Central memory CD8-positive, alpha-beta T cell (primary cell): ENCODE measurements at regions not wholly inside any gene's neighbourhood (a gene's known extent, or its start where the extent isn't known, plus 50 kb on each side); places are given as distances from the start of the nearest gene placed in this dataset.

Source experiments
- ATAC-seq: fragments of 150-1000 bp; cut with Tn5 transposase; replicated peaks from 2 replicates; pipeline ENCODE4 v1.10.0; 2022; ENCODE audit warnings: mild to moderate bottlenecking, moderate FRiP score, moderate number of reproducible peaks; ENCODE audit not compliant: poor library complexity, severe bottlenecking; ENCODE audit errors: extremely low read depth
- DNase-seq, 2 donors: peaks; one replicate each; pipeline ENCODE4 v3.0.0; 2021; ENCODE audit warnings: low spot score in 2 of 2
- H3K27ac Mint-ChIP-seq: one replicate; pipeline ENCODE4 v1.8.0; 2022; ENCODE audit warnings: low read depth, mild to moderate bottlenecking, moderate library complexity, mixed read lengths
- H3K27me3 Mint-ChIP-seq: one replicate; pipeline ENCODE4 v1.8.0; 2022; ENCODE audit warnings: mixed read lengths
- H3K36me3 Mint-ChIP-seq: one replicate; pipeline ENCODE4 v1.8.0; 2022; ENCODE audit warnings: mild to moderate bottlenecking, moderate library complexity, mixed read lengths; ENCODE audit not compliant: insufficient read depth
- H3K4me1 Mint-ChIP-seq: one replicate; pipeline ENCODE4 v1.8.0; 2022; ENCODE audit warnings: mixed read lengths
- H3K4me3 Mint-ChIP-seq: one replicate; pipeline ENCODE4 v1.8.0; 2022; ENCODE audit warnings: mild to moderate bottlenecking, moderate library complexity, mixed read lengths
- H3K9me3 Mint-ChIP-seq: one replicate; pipeline ENCODE4 v1.8.0; 2022; ENCODE audit warnings: mixed read lengths

GRCh38 chr18:1466035-1466434 lies 561.4 kb downstream of the ADCYAP1 start:
- H3K4me1 Mint-ChIP-seq = no peaks in the 10 kb centered on the region
- no peak overlapping the region for H3K4me3 Mint-ChIP-seq
- H3K36me3 Mint-ChIP-seq = peaks cover 2% of the 10 kb centered on the region
- no peaks in the 10 kb centered on the region for H3K27me3 Mint-ChIP-seq
- peaks cover 21% of the 10 kb centered on the region for H3K9me3 Mint-ChIP-seq
- no peak for DNase-seq
- H3K27ac Mint-ChIP-seq = no peak overlapping the region
- no peak for ATAC-seq

DNA sequence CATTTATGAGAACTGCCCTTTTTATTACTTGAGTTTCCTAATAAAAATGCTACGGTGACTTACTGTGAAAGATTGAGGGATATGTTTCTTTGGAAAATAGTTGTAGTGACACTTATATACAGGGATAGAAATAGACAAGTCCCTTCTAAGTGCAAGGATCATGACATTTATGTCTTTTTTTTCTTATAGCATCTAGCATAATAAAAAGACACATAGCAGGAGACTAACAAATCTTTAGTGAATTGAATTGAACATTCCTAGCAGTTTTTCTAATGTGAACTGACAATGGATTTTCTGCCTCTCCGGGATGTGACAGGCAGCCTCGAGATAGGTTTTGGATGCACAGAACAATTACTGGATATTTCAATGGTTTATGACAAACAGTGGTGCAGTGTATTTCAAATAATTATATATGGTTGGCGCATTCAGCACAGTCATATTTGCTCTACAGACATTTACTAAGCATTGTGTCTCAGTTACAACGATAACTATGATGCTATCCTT lies 562.8 kb downstream of the ADCYAP1 start:
- Mint-ChIP-seq H3K9me3 (peaks cover 19% of the 10 kb centered on the region), H3K27me3 (no peaks in the 10 kb centered on the region), H3K4me3 (no peak overlapping the region), H3K36me3 (peaks cover 2% of the 10 kb centered on the region), H3K4me1 (no peaks in the 10 kb centered on the region), H3K27ac (no peak overlapping the region)
- ATAC-seq = no peak
- no peak for DNase-seq

GRCh38 chr18:1468550-1468949 lies 563.9 kb downstream of the ADCYAP1 start:
- no peak for ATAC-seq
- H3K9me3 Mint-ChIP-seq = peaks cover 19% of the 10 kb centered on the region
- H3K27me3 Mint-ChIP-seq = no peaks in the 10 kb centered on the region
- no peak for DNase-seq
- H3K27ac Mint-ChIP-seq = no peak overlapping the region
- no peak overlapping the region for H3K4me3 Mint-ChIP-seq
- H3K4me1 Mint-ChIP-seq = no peaks in the 10 kb centered on the region
- peaks cover 2% of the 10 kb centered on the region for H3K36me3 Mint-ChIP-seq

- DNase-seq (no peak), ATAC-seq (no peak)
- peaks cover 9% of the 10 kb centered on the region for H3K9me3 Mint-ChIP-seq
- no peaks in the 10 kb centered on the region for H3K36me3 Mint-ChIP-seq
- no peak overlapping the region for H3K4me3 Mint-ChIP-seq
- H3K4me1 Mint-ChIP-seq = no peaks in the 10 kb centered on the region
- H3K27ac Mint-ChIP-seq = no peak overlapping the region
- H3K27me3 Mint-ChIP-seq = no peaks in the 10 kb centered on the region
Observed at GRCh38 chr18:1475867-1476266, 571.2 kb downstream of the ADCYAP1 start.

DNA sequence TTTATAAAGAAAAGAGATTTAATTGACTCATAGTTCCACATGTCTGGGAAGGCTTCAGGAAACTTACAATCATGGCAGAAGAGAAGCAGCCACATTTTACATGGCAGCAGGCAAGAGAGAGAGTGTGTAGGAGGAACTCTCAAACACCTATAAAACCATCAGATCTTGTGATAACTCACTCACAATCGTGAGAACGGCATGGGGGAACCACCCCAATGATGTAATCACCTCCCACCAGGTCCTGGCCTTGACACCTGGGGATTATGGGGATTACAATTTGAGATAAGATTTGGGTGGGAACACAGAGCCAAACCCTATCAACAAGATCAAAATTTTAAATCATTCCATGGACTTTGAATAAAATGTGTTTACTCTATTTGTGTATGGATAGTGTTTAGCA lies 575.6 kb downstream of the ADCYAP1 start:
- no peaks in the 10 kb centered on the region for H3K36me3 Mint-ChIP-seq
- peaks cover 8% of the 10 kb centered on the region for H3K9me3 Mint-ChIP-seq
- no peak overlapping the region for H3K4me3 Mint-ChIP-seq
- no peak for DNase-seq
- H3K27ac Mint-ChIP-seq = no peak overlapping the region
- H3K27me3 Mint-ChIP-seq = no peaks in the 10 kb centered on the region
- H3K4me1 Mint-ChIP-seq = no peaks in the 10 kb centered on the region
- ATAC-seq = no peak

DNA sequence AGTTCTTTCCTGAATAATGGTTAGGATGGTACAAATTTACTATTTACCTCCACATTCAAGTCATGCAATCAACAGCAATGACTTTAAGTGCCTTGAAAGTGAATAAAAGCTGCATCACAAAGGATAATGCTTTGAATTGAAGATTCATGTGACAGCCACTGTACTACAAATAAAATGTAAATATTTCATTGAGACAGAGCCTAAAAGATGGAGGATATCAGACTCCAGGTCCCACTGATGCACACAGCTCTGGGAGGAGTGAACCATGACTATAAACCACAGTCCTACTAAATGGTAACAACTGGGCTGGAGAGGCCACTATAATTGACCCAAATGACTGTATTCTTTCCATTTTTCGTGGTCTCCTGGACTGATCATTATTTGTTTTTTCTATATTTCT lies 576.9 kb downstream of the ADCYAP1 start:
- ATAC-seq (no peak), DNase-seq (no peak)
- no peaks in the 10 kb centered on the region for H3K4me1 Mint-ChIP-seq
- no peaks in the 10 kb centered on the region for H3K36me3 Mint-ChIP-seq
- H3K27ac Mint-ChIP-seq = no peak overlapping the region
- no peaks in the 10 kb centered on the region for H3K27me3 Mint-ChIP-seq
- H3K4me3 Mint-ChIP-seq = no peak overlapping the region
- peaks cover 5% of the 10 kb centered on the region for H3K9me3 Mint-ChIP-seq

GRCh38 chr18:1483385-1483784 lies 578.7 kb downstream of the ADCYAP1 start:
- Mint-ChIP-seq H3K4me3 (no peak overlapping the region), H3K36me3 (no peaks in the 10 kb centered on the region), H3K4me1 (no peaks in the 10 kb centered on the region), H3K27me3 (no peaks in the 10 kb centered on the region), H3K9me3 (peaks cover 11% of the 10 kb centered on the region), H3K27ac (no peak overlapping the region)
- DNase-seq (no peak), ATAC-seq (no peak)

GRCh38 chr18:1487457-1487856 lies 582.8 kb downstream of the ADCYAP1 start:
- no peak for DNase-seq
- Mint-ChIP-seq H3K27ac (no peak overlapping the region), H3K9me3 (peaks cover 20% of the 10 kb centered on the region), H3K27me3 (no peaks in the 10 kb centered on the region), H3K4me3 (no peak overlapping the region), H3K4me1 (no peaks in the 10 kb centered on the region), H3K36me3 (no peaks in the 10 kb centered on the region)
- ATAC-seq = no peak

DNA sequence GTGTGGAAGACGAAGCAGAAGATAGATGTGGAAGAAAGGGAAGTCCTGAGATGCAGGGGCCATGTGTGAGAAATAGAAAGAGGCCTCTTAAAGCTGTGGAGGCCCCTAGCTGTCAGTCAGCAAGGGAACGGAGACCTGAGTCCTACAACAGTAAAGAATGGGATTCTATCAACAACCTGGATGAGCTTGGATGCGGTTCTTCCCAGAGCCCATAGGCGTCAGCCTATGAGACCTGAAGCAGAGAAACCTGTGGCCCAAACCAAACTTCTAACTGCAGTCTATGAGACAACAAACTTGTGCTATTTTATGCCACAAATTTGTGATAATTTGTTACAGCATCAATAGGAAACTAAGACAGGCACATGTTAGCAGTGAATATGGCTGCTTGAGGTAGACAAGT lies 583.7 kb downstream of the ADCYAP1 start:
- DNase-seq = no peak
- peaks cover 25% of the 10 kb centered on the region for H3K9me3 Mint-ChIP-seq
- H3K36me3 Mint-ChIP-seq = no peaks in the 10 kb centered on the region

DNA sequence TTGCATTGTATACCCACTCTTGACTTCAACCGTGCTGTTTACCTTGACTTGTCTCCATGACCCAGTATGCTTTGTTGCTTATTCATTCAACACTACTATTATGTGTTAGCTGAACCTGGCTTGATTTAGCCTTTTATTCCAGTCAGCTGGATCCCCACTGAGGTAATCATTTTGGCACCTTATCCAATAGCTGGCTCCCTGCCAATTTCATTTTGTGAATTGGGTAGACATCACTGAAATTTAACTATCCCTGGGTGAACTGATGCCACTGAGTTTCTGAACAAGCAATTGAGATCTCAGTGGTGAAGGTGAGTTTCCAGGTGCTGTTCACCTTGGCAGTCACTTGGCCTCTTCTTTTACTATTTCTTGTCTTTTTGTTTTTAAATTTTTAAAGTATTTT lies 584.3 kb downstream of the ADCYAP1 start:
- peaks cover 26% of the 10 kb centered on the region for H3K9me3 Mint-ChIP-seq
- no peaks in the 10 kb centered on the region for H3K27me3 Mint-ChIP-seq
- ATAC-seq = no peak
- DNase-seq = no peak
- H3K4me3 Mint-ChIP-seq = no peak overlapping the region
- no peaks in the 10 kb centered on the region for H3K4me1 Mint-ChIP-seq
- H3K36me3 Mint-ChIP-seq = no peaks in the 10 kb centered on the region
- no peak overlapping the region for H3K27ac Mint-ChIP-seq

More for the DNA sequence above, 583.7 kb downstream of the ADCYAP1 start:
- no peak overlapping the region for H3K27ac Mint-ChIP-seq
- no peaks in the 10 kb centered on the region for H3K27me3 Mint-ChIP-seq
- ATAC-seq = no peak
- H3K4me3 Mint-ChIP-seq = no peak overlapping the region
- no peaks in the 10 kb centered on the region for H3K4me1 Mint-ChIP-seq

- no peaks in the 10 kb centered on the region for H3K27me3 Mint-ChIP-seq
- no peak for DNase-seq
- ATAC-seq = no peak
- H3K27ac Mint-ChIP-seq = no peak overlapping the region
- no peak overlapping the region for H3K4me3 Mint-ChIP-seq
- no peaks in the 10 kb centered on the region for H3K4me1 Mint-ChIP-seq
- peaks cover 2% of the 10 kb centered on the region for H3K36me3 Mint-ChIP-seq
- H3K9me3 Mint-ChIP-seq = peaks cover 33% of the 10 kb centered on the region
Observed at GRCh38 chr18:1495387-1495786, 590.7 kb downstream of the ADCYAP1 start.

DNA sequence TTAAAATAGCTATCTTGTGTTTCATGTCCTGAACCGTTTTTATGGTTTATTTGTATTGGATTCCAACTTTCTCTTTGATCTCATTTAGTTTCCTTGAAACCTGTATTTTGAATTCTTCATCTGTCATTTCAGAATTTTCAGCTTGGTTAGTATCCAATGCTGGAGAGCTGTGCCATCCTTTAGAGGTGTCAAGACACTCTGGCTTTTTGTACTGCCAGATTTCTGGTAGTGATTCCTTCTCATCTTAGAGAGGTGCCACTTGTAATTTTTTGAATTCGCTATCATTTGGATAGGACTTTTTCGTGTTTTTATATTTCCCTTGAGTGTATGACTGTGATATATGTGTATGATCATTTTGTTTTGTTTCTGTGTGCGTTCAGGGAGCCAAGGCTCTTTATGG lies 591.4 kb downstream of the ADCYAP1 start:
- no peak overlapping the region for H3K27ac Mint-ChIP-seq
- DNase-seq (no peak), ATAC-seq (no peak)
- H3K27me3 Mint-ChIP-seq = no peaks in the 10 kb centered on the region
- no peaks in the 10 kb centered on the region for H3K4me1 Mint-ChIP-seq
- peaks cover 2% of the 10 kb centered on the region for H3K36me3 Mint-ChIP-seq
- no peak overlapping the region for H3K4me3 Mint-ChIP-seq
- peaks cover 33% of the 10 kb centered on the region for H3K9me3 Mint-ChIP-seq

DNA sequence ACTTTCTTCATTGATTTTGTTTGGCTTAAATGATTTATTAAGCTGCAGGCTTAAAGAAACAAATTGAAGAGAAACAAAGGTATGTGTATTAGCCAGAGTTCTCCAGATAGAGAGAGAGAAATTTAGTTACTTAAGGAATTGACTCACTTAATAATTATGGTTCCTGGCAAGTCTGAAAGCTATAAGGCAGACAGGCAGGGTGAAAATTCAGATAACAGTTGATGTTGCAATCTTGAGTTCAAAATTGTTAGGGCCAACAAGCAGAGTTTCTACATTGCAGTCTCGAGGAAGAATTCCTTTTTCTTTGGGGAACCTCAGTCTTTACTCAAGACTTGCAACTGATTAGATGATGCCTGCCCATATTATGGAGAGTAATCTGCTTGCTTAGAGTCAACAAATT lies 593.5 kb downstream of the ADCYAP1 start:
- Mint-ChIP-seq H3K27me3 (no peaks in the 10 kb centered on the region), H3K36me3 (peaks cover 2% of the 10 kb centered on the region), H3K9me3 (peaks cover 31% of the 10 kb centered on the region), H3K27ac (no peak overlapping the region), H3K4me1 (no peaks in the 10 kb centered on the region), H3K4me3 (no peak overlapping the region)
- ATAC-seq = no peak
- DNase-seq = no peak

- Mint-ChIP-seq H3K4me3 (no peak overlapping the region), H3K4me1 (no peaks in the 10 kb centered on the region), H3K36me3 (peaks cover 2% of the 10 kb centered on the region), H3K27me3 (no peaks in the 10 kb centered on the region), H3K9me3 (peaks cover 31% of the 10 kb centered on the region), H3K27ac (no peak overlapping the region)
- no peak for DNase-seq
- no peak for ATAC-seq
Observed at GRCh38 chr18:1499265-1499664, 594.6 kb downstream of the ADCYAP1 start.
